ENCODE measurements at regions not wholly inside any gene's neighbourhood (a gene's known extent, or its start where the extent isn't known, plus 50 kb on each side); places are given as distances from the start of the nearest gene placed in this dataset.

GRCh38 chr20:22307409-22307808, 277.0 kb downstream of the FOXA2 start:
- no peak for DNase-seq

GRCh38 chr20:22305381-22305780, 279.0 kb downstream of the FOXA2 start:
- DNase-seq: no peak

GRCh38 chr20:22303523-22303922, 280.8 kb downstream of the FOXA2 start:
- DNase-seq: no peak

GRCh38 chr20:22302039-22302438, 282.3 kb downstream of the FOXA2 start:
- DNase-seq: no peak

GRCh38 chr20:22293886-22294285, 290.5 kb downstream of the FOXA2 start:
- no peak for DNase-seq

GRCh38 chr20:22289442-22289841, 294.9 kb downstream of the FOXA2 start:
- DNase-seq: no peak

GRCh38 chr20:22288957-22289356, 295.4 kb downstream of the FOXA2 start:
- DNase-seq: no peak

- no peak for DNase-seq
Observed at GRCh38 chr20:22288156-22288555, 296.2 kb downstream of the FOXA2 start.

- no peak for DNase-seq
Observed at GRCh38 chr20:22285555-22285954, 298.8 kb downstream of the FOXA2 start.

- no peak for DNase-seq
Observed at GRCh38 chr20:22282696-22283095, 301.7 kb downstream of the FOXA2 start.

GRCh38 chr20:22274330-22274729, 310.0 kb downstream of the FOXA2 start:
- DNase-seq: no peak

GRCh38 chr20:22268675-22269074, 315.7 kb downstream of the FOXA2 start:
- DNase-seq: no peak

GRCh38 chr20:22264917-22265316, 319.5 kb downstream of the FOXA2 start:
- no peak for DNase-seq

- DNase-seq: no peak
Observed at GRCh38 chr20:22260506-22260905, 323.9 kb downstream of the FOXA2 start.

GRCh38 chr20:22257912-22258311, 326.5 kb downstream of the FOXA2 start:
- no peak for DNase-seq

GRCh38 chr20:22248051-22248667, 336.2 kb downstream of the FOXA2 start:
- DNase-seq: no peak

GRCh38 chr20:22245139-22245538, 339.2 kb downstream of the FOXA2 start:
- DNase-seq: no peak

GRCh38 chr20:22243067-22243466, 341.3 kb downstream of the FOXA2 start:
- no peak for DNase-seq

GRCh38 chr20:22241609-22242008, 342.8 kb downstream of the FOXA2 start:
- no peak for DNase-seq

GRCh38 chr20:22232923-22233322, 351.4 kb downstream of the FOXA2 start:
- no peak for DNase-seq

- DNase-seq: no peak
Observed at GRCh38 chr20:22232473-22232872, 351.9 kb downstream of the FOXA2 start.

- no peak for DNase-seq
Observed at GRCh38 chr20:22226849-22227700, 357.3 kb downstream of the FOXA2 start.

GRCh38 chr20:22223236-22223635, 361.1 kb downstream of the FOXA2 start:
- no peak for DNase-seq

GRCh38 chr20:22217712-22218352, 366.5 kb downstream of the FOXA2 start:
- DNase-seq: no peak

Data from T-helper 1 cell (primary cell).